SKM-1 treated with dmso at 0.1 percent for 144 hours (cell line): ENCODE measurements at regions not wholly inside any gene's neighbourhood (a gene's known extent, or its start where the extent isn't known, plus 50 kb on each side); places are given as distances from the start of the nearest gene placed in this dataset.

Experiments
- DNase-seq: peaks from one replicate; lab custom pipeline; 2025; ENCODE audit not compliant: unreplicated experiment; lab: John Stamatoyannopoulos, UW

DNA sequence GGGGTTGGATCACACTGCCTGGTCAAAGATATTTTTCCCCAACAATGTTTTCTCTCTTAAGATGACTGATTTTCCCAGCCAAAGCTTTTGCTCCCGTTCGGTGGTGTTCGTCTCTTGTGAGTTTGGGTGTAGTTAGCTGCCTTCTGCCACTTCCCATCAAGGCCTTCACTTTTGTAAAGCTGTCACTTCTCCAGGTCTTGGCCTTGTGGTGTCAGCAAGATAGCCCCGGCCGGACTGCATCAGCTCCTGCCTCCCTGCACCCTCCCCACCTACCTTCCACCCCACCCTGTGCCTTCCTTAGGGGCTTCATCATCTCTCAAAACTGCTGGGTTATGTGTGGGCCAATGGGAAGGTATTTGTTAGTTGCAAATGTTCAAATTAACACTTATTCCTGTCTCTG lies 228.9 kb downstream of the BCL11A start:
- DNase-seq = no peak

DNA sequence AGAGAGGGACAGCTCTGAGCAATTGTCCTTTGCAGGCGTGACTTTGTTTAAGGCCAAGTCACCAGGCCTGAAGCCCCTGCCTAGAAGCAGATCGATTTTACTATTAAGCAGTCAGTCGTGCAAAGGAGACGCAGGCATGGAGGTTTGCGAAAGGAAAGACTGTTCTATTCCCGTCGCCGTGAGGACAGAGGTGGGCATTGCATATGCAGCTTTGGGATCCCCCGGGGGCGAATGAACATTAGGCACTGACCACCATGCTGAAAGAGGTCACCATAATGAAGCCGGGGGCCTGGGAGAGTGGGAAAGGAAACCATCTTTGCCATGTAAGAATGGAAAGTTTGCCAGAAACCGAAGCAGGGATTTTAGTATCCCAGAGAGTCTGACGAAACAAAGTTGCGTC lies 231.6 kb downstream of the BCL11A start:
- DNase-seq = no peak

DNA sequence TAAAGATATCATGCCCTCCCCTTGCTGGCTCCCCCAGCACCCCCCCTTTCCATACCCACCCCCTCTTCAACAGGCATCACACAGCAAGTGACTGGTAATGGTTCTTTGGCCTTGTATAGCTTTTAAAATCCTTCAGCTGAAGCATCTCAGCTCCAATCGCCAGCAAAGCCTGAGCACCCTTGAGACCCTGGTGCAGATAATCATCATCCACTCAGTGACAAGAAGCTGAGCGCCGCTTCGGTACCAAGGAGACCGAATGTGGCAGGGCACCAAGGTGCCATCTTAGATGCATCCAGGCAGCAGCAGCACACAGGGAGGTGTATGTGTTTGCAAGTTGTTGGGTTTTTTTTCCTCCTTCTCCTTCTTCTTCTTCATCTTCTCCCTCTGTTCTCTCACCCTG lies 232.7 kb downstream of the BCL11A start:
- no peak for DNase-seq

DNA sequence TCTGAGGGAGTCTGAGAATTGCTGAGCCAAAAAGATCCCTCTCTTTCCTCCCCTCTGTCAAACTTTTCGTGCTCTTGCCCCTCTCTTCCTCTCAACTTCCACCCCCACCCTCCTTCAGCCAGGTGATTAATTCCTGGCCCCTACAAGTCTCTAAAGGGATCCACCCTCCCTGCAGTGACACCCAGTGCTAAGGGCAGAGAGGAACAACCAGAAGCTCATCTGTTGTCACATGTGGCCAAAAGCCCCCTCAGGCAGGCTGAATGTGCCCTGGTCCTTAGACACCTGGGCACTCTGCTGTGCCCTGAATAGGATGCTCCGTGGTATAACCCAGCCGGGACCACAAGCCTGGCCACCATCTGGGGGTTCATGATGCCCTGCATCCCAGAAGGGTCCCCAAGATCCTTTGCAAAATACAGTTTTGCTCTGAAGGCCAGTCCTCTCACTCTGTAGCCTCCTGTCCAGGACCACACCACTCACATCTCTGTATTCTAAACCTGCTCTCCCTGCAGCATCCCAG lies 234.4 kb downstream of the BCL11A start:
- no peak for DNase-seq

DNA sequence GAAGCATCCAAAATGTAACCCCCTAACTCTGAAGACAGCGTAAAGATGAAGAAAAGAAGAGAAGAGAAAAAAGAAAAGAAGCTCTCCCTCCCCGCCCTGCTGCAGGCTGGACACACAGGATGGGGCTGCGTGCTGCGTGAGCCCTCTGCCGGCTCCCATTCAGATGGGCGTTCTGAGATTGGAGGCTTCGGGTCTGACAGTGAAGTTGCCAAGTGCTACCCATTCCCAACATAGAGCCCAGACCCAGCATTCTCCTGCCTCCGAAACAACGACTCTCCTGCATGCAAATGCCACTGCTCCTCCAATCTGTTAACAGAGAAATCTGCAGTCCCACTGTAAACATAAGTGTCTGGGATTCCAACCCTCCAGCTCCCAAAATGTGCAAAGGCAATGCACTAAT lies 234.9 kb downstream of the BCL11A start:
- DNase-seq = no peak

DNA sequence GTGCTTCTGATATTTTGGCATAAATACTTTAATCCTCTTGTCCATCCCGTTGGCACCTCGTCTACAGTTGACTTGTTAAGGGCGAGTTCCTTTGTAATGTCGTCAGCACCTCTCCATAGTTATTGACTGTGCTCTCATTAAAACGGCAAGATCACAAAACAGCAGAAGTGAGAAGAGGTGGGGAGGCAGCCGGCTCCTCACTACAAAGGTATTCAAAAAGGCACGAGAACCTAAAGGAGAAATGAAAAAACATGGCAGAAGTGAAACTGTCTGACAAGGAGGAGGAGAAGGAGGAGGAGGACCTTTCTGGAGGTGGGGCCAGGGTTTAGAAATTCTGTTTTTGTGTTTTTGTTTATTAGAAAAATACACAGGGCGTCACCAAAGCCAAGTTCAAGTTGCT lies 235.6 kb downstream of the BCL11A start:
- DNase-seq = no peak

DNA sequence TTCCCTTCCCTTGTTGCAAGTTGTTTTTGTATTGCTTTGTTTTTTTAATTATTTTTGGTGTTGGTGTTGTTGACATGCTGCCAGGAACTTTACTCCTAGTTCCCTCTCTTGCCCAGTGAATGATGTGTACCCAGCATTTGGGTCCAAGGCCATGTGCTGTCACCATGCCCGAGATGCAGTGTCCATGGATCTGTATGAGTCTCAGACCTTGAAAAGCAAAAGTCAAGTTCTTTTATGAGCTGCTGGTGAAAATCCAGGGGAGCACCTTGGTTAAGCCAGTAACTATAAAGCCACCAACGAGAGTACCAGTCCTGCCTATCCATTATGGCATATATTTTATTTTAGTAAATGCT lies 236.4 kb downstream of the BCL11A start:
- DNase-seq = no peak

DNA sequence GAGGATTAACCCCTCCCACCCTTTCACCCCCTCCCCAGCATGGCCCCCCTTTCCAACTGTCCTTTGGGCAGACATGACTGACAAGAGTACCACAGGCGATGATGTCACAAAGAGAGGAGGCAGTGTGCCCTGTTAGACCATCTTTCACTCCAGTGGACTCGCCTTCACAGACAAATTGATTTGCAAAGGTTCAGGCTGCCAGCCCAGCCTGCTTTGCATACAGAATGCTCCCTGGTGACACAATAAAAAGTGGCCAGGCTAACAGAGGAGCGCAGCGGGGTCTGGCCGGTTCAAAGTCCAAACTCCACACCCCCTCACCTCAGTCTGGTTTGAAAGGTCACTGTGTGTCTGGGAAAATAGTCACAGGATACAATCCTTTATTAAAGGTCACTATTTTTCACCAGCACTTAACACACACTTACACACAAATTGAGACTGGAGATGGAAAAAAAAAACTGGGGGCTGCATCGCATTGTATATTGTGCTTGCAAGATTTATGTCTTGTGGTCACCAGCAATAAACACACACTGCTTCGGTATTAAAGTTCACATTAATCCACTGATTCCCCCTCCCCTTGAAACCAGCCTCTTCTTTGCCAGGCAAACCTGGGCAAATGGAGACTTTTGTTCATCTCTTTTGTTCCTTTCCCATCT lies 236.9 kb downstream of the BCL11A start:
- DNase-seq = no peak

DNA sequence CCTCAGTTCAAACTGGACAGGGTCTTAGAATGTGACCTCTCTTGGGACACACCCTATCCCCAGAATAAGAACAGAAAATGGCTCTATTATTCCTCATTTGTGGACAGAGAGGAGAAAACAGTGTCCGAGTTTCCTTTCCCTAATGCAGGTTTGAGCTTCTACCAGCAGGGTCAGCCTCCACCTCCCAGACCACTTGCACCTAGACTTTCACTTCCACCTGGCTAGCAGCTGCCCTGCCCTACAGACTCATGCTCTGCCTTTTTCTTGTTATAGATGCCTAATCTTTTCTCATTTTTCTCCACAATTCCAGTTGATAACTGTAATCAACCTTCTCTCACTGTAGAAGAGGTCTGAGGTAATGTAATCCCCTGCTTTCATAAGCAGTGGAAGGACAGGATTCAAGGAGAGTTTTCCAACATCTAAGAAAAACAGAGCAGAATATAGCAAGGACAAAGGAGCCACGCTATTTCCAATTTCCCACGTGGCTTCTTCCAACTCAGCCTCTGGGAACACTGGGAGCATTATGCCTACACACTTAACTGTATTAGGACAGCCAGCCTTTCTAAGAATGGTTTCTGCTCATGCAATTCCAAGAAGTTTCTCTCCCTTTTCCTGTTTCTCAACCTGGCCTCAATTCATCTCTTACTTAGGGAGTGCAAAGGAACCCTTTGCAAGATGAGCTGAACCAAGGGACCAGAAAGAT lies 239.8 kb downstream of the BCL11A start:
- no peak for DNase-seq

DNA sequence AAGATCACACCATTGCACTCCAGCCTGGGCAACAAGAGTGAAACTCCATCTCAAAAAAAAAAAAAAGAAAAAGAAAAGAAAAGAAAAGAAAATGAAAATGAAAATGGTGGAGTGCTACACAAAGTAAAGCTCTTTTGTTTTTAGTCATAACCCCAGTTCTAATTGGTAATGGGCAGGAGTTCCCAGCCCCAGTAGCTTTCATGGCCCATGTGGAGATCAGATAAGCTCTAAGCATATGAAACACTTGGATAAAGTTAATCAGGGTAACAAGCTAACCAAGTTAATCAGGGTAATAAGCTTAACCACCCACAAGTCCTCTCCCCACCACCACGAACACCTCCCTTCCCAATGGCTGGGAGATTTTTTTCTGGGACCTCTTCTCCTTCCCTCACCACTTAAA lies 240.8 kb downstream of the BCL11A start:
- DNase-seq = no peak

DNA sequence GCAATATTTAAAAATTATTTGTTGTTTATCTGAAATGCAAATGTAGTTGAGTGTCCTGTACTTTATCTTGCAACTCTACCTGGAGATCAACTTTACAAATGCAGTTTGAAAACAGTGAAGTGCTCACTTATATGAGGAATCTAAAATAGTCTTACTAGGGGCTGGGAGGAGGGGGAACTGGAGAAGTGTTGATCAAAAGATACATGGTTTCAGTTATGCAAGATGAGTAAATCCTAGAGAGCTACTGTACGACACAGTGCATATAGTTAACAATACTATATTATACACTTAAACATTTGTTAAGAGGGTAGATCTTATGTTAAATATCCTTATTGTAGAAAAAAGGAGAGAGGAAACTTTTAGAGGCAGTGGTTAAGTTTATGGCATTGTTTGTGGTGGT lies 241.9 kb downstream of the BCL11A start:
- no peak for DNase-seq

DNA sequence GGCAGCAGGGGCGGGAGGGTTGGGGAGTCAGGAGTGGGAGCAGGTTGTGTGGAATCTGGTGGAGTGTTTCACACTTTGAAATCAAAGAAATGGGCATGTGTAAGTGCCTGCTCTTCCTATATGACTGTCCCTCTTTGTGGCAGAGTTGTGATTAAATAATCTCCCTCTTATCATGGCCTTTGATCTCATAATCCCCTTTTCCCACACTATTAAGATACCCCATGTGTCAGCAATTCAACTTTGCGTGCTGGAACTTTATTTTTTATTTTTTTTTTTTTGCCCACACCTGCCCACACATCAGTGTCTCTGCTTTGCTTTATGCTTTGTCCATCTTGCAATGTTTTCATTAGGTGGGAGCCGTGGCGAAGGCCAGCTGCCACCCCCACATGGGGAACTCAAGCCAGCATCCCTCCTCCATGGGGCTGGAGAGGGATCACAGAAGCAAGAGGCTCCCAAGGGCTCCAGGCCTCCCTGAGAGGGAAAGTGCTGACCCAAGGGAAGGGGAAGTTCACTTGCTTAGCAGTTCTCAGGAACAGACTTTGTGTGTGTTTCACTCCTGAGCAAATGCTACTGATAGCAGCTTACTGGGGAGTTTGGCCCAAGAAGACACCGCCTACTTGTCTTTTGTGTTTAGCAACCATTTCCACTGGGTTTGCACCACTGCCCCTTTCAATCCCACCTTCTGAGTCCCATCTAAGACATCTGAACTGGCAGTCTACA lies 243.4 kb downstream of the BCL11A start:
- peak; percentile 46 for DNase-seq

DNA sequence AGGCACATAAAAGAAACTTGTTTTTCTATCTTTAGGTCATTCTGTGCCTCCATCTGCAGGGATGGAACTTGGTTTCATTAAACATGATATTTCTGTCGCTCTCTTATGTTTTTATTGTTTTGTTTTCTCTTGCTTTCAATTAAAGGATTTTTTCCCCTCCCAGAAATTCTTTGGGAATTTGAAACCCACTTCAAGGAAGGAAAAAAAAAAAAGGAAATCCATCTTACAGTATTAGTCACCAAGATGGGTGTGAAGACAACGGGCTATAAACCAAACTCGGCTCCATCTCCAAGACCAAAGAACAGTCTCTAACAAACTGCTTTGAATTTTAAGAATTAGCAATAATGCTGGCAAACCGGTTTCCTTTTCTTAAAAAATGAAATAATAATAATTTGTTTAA lies 244.1 kb downstream of the BCL11A start:
- no peak for DNase-seq

DNA sequence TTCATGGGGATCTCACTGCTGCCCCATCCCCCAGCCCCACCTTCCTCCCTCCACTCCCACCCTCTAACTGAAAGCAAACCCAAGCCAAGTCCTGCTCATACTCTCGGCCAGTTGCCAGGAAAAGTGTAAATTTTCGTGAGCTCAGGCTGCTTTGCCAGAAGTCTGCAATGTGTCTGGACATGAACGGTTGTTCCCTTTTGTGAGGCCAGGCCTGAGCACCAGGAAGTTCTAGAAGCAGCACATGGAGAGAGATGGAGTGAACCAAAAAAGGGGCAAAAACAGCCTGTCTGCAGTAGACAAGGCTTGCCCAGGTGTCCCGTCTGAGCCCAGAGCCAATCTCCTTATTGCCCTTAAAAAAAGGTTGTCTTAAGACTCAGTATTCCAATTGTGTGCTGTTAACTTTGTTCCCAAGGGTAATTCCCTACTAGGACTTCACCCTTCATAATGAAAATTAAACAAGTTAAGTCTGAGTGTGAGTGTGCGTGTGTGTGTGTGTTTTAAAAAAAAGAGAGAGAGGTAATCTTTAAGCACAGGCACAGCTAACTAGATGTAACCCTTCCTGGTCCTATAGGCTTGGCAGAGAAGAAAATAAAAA lies 247.1 kb downstream of the BCL11A start:
- DNase-seq = peak; percentile 66

DNA sequence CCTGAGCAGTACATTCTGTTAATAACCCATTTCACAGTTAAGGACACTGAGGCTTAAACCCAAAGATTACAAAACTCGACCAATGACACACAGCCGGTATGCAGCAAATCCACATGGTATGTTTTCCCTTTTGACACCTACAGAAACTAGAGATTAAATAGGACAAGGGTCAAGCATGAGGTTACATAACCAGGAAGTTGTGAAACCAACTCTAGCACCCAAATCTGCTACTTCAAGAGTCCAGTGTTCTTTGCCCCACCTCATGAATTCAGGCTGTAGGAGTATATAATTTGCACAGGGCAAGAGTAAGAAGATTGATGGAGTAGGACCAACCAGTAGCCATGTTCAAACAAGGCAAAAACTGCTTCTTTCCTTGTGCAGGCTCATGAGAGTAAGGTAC lies 249.8 kb downstream of the BCL11A start:
- DNase-seq = peak; percentile 62

DNA sequence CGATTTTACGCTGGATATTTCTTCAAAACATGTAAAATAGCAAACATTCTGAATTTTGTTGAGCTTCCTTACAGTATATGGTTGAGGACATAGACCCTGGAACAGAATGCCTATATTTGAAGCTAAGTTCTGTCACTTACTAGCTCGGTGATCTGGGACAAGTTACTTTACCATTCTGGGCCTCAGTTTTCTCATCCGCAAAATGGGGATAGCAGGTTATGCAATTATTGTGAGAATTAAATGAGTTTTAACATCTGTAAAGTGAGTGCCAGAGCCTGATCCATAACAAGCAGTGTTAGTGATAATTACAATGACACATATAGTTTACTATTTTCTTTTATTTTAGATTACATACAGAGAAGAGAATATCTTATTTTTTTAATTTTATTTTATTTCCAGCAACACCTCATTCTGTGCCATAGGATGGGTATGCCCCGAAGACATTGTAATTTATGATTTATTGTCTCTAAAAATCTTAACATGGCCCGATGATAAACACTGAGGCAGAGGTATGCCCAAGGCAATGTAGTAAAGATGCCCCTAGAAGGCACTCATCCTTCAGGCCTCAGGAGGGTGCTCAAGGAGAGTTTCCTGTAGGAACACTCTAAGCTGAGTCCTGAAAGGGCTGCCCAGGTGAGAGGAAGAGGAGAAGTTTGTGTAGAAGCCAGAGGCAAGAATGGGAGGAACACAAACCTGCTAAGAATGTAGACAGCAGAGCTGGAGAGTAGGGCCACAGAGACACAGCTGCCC lies 250.9 kb downstream of the BCL11A start:
- DNase-seq = no peak

DNA sequence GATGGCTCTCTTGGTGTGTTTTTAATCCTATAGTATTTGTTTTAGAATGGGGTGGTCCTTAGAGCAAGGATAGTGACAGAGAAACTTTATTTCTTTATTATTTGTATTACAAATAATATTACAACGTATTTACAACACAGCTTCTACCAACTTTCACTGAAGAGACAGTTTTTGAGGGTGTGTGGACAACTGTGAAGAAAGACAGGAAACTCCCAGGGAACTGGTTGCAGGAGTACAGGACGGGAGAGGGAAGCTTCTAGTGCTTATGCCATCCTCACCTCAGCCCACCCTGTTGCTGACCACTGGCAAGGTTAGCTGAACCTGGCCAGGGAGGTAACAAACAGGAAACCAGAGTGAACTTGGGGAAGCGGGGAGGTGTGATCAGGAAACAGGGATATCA lies 251.7 kb downstream of the BCL11A start:
- DNase-seq = no peak

DNA sequence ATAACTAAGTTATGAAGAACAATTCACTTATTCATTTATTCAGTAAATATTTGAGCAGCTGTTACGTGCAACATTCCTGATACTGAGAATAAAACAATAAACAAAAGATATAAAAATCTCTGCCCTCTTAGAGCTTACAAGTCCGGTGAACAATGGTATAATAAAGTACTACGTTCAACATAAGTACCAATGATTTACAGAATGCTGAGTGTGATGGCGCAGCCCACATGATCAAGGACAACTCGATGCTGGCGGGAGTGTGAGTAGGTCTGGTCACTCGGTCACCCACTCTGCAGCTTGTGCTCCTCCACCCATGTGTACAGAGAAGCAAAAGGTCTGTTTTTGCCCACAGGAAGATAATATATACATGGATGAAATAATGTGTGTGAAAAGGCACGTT lies 254.3 kb downstream of the BCL11A start:
- DNase-seq = no peak

DNA sequence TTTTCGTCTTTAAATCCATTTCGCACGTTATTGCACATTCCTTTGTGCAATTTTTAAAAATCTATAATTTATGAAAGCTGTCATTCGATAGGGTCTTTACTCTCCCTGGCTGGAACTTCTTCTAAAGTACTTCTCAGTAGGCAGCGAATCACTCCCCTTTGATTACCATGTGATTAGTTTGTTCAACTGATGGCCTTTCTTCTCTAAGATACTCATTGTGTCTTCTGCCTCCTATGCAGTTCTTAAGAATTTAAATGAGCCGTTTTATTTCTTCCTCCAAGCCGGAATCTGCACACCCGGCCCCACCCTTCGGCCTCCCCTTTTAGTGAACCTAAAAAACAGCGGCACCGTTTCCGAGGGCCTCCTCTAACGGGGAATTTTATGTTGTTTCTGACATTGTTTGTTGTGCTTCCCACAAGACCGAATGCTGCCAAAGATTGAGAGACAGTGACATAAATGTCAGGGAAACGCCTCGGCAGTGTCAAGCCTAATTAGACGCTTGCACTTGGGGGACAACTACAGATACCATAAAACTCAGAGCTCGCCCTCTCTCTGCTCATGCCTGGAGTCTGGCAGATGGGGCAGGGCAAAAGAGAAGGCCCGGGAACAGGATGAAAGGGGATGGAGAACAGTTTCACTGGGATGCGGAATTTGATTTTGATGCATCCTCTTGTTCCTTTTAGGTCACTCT lies 255.3 kb downstream of the BCL11A start:
- no peak for DNase-seq

DNA sequence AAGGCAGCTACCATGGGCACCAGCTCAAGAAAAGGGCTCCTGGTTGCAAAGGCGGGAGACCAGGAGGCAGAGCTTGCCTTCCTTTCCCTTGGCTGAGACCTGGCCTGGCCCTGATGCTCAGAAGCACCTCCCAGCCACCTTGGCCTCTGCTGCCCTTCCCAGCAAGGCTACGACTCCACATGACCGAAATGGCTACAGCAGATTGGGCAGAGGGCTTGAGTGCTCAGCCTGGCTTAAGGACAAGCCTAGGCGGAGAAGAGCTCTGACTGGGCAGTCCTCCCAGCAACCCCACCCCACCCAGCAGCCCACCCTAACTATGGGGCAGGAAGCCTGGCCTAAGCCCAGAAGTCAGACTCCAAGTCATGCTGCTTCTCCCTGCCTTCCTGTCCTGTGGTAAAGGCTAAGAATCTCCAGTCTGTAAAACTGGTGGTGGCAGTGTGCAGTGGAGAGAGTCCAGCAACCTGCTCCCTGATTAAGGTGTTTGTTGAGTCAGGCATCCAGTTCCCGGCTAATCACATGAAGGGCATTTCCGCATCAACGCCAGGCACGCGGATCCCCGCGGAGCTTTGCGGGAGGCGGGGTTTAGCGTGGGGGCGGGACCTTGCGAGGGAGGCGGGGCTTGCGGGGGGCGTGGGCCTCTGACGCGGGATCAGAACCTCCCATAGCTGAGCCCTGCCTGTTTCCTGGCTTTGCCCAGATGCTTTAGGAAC lies 256.0 kb downstream of the BCL11A start:
- DNase-seq = no peak
